Mesenteric fat pad (tissue), 1 donor: ENCODE measurements at regions not wholly inside any gene's neighbourhood (a gene's known extent, or its start where the extent isn't known, plus 50 kb on each side); places are given as distances from the start of the nearest gene placed in this dataset.

Source experiments
- DNase-seq: peaks from one replicate; pipeline ENCODE4 v3.0.0-alpha.2; 2020; ENCODE audit warnings: low spot score
- donor health status: DM: yes; HTN: yes; CAD: no.

- DNase-seq = no peak
Observed at GRCh38 chr14:26849514-26849913, 251.7 kb upstream of the NOVA1 start.

- no peak for DNase-seq
Observed at GRCh38 chr14:26851793-26852192, 254.0 kb upstream of the NOVA1 start.

- no peak for DNase-seq
Observed at GRCh38 chr14:26855077-26855753, 257.4 kb upstream of the NOVA1 start.

- no peak for DNase-seq
Observed at GRCh38 chr14:26856876-26857518, 259.2 kb upstream of the NOVA1 start.

GRCh38 chr14:26859483-26859882 is 261.6 kb upstream of the NOVA1 start:
- DNase-seq = no peak

- DNase-seq = no peak
Observed at GRCh38 chr14:26860111-26860510, 262.3 kb upstream of the NOVA1 start.

- no peak for DNase-seq
Observed at GRCh38 chr14:26863736-26864135, 265.9 kb upstream of the NOVA1 start.

- no peak for DNase-seq
Observed at GRCh38 chr14:26866721-26867120, 268.9 kb upstream of the NOVA1 start.

- DNase-seq = no peak
Observed at GRCh38 chr14:26867171-26867757, 269.4 kb upstream of the NOVA1 start.

- DNase-seq = no peak
Observed at GRCh38 chr14:26870096-26870495, 272.3 kb upstream of the NOVA1 start.

- no peak for DNase-seq
Observed at GRCh38 chr14:26870722-26871617, 273.1 kb upstream of the NOVA1 start.

GRCh38 chr14:26872515-26873361 is 274.9 kb upstream of the NOVA1 start:
- no peak for DNase-seq

- DNase-seq = no peak
Observed at GRCh38 chr14:26873362-26873960, 275.6 kb upstream of the NOVA1 start.

- no peak for DNase-seq
Observed at GRCh38 chr14:26887847-26888246, 290.0 kb upstream of the NOVA1 start.

- DNase-seq = no peak
Observed at GRCh38 chr14:26888592-26888991, 290.8 kb upstream of the NOVA1 start.

- no peak for DNase-seq
Observed at GRCh38 chr14:26896447-26896846, 298.6 kb upstream of the NOVA1 start.

GRCh38 chr14:26897196-26897595 is 299.4 kb upstream of the NOVA1 start:
- DNase-seq = no peak

GRCh38 chr14:26905229-26905628 is 307.4 kb upstream of the NOVA1 start:
- no peak for DNase-seq

GRCh38 chr14:26913786-26914185 is 316.0 kb upstream of the NOVA1 start:
- DNase-seq = no peak

- DNase-seq = no peak
Observed at GRCh38 chr14:26917086-26917485, 319.3 kb upstream of the NOVA1 start.
